ENCODE measurements at regions not wholly inside any gene's neighbourhood (a gene's known extent, or its start where the extent isn't known, plus 50 kb on each side); places are given as distances from the start of the nearest gene placed in this dataset.

DNA sequence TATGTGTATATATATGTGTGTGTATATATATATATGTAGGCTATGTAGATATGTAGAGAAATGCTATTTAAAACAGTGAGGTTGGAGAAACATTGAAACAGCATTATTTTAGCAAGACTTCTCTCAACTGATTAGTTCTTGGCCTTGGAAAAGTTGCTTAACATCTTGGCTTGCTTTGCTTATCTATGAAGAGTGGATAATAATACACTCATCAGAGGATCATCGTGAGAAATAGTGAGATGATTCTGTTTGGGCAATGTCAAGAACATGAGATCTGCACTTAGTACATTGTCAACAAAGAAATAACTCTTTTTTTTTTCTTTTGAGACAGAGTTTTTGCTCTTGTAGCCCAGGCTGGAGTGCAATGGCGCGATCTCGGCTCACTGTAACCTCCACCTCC, 128.3 kb downstream of the KLF5 start:
- TF ChIP-seq, protein P1, sequence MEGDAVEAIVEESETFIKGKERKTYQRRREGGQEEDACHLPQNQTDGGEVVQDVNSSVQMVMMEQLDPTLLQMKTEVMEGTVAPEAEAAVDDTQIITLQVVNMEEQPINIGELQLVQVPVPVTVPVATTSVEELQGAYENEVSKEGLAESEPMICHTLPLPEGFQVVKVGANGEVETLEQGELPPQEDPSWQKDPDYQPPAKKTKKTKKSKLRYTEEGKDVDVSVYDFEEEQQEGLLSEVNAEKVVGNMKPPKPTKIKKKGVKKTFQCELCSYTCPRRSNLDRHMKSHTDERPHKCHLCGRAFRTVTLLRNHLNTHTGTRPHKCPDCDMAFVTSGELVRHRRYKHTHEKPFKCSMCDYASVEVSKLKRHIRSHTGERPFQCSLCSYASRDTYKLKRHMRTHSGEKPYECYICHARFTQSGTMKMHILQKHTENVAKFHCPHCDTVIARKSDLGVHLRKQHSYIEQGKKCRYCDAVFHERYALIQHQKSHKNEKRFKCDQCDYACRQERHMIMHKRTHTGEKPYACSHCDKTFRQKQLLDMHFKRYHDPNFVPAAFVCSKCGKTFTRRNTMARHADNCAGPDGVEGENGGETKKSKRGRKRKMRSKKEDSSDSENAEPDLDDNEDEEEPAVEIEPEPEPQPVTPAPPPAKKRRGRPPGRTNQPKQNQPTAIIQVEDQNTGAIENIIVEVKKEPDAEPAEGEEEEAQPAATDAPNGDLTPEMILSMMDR (IDR thresholded peaks at IDR 0.05 in 2 of 3, conservative IDR thresholded peaks at IDR 0.05 in 1 of 3; ENCODE audit: borderline replicate concordance in 1 of 3, insufficient read depth in 1 of 3, low read depth in 2 of 3, low read length in 2 of 3): no peak
- TF ChIP-seq TCF7L2 (IDR thresholded peaks at IDR 0.05; ENCODE audit: borderline replicate concordance, extremely low read depth, insufficient read depth, insufficient read length) (no peak), RAD21 (IDR thresholded peaks at IDR 0.05; ENCODE audit: low read depth) (no peak), EZH2 (IDR thresholded peaks at IDR 0.05) (no peak), EZH2phosphoT487 (IDR thresholded peaks at IDR 0.05; ENCODE audit: borderline replicate concordance) (no peak), FOSL1 (IDR thresholded peaks at IDR 0.05; ENCODE audit: low read depth) (no peak), YY1 (IDR thresholded peaks at IDR 0.05; ENCODE audit: extremely low read depth, insufficient replicate concordance, low read depth, low read length) (no peak), POLR2A (IDR thresholded peaks at IDR 0.05; ENCODE audit: borderline replicate concordance, extremely low read depth, insufficient read depth, insufficient read length) (no peak), POLR2AphosphoS5 (IDR thresholded peaks at IDR 0.05; ENCODE audit: low read depth, low read length) (no peak), CEBPB (IDR thresholded peaks at IDR 0.05; ENCODE audit: low read depth) (no peak), SRF (IDR thresholded peaks at IDR 0.05; ENCODE audit: low read depth) (no peak)
- TF ChIP-seq, protein P2, sequence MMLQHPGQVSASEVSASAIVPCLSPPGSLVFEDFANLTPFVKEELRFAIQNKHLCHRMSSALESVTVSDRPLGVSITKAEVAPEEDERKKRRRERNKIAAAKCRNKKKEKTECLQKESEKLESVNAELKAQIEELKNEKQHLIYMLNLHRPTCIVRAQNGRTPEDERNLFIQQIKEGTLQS (IDR thresholded peaks at IDR 0.05): no peak
- TF ChIP-seq, protein P3, sequence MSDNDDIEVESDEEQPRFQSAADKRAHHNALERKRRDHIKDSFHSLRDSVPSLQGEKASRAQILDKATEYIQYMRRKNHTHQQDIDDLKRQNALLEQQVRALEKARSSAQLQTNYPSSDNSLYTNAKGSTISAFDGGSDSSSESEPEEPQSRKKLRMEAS (IDR thresholded peaks at IDR 0.05): no peak
- TF ChIP-seq, protein P4, sequence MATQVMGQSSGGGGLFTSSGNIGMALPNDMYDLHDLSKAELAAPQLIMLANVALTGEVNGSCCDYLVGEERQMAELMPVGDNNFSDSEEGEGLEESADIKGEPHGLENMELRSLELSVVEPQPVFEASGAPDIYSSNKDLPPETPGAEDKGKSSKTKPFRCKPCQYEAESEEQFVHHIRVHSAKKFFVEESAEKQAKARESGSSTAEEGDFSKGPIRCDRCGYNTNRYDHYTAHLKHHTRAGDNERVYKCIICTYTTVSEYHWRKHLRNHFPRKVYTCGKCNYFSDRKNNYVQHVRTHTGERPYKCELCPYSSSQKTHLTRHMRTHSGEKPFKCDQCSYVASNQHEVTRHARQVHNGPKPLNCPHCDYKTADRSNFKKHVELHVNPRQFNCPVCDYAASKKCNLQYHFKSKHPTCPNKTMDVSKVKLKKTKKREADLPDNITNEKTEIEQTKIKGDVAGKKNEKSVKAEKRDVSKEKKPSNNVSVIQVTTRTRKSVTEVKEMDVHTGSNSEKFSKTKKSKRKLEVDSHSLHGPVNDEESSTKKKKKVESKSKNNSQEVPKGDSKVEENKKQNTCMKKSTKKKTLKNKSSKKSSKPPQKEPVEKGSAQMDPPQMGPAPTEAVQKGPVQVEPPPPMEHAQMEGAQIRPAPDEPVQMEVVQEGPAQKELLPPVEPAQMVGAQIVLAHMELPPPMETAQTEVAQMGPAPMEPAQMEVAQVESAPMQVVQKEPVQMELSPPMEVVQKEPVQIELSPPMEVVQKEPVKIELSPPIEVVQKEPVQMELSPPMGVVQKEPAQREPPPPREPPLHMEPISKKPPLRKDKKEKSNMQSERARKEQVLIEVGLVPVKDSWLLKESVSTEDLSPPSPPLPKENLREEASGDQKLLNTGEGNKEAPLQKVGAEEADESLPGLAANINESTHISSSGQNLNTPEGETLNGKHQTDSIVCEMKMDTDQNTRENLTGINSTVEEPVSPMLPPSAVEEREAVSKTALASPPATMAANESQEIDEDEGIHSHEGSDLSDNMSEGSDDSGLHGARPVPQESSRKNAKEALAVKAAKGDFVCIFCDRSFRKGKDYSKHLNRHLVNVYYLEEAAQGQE (IDR thresholded peaks at IDR 0.05; ENCODE audit: low read depth): no peak

Data from HCT116 (cell line).